OCI-LY1 (cell line): ENCODE measurements at regions not wholly inside any gene's neighbourhood (a gene's known extent, or its start where the extent isn't known, plus 50 kb on each side); places are given as distances from the start of the nearest gene placed in this dataset.

Source experiments
- EZH2 ChIP-seq: fragments of 200-600 bp; sonication (generic), shearing (Covaris generic); IDR thresholded peaks from 2 replicates; pipeline ENCODE4 v1.8.0; 2017; ENCODE audit warnings: borderline replicate concordance, mixed run types, mild to moderate bottlenecking, antibody characterized with exemption, low read length, moderate library complexity, mixed read lengths
- TF ChIP-seq, protein P1 (sequence below): fragments of 200-600 bp; sonication (generic), shearing (Covaris generic); IDR thresholded peaks from 2 replicates; pipeline ENCODE4 v1.5.1; 2017; ENCODE audit warnings: mild to moderate bottlenecking, antibody characterized with exemption, low read length, moderate library complexity, mixed read lengths

DNA sequence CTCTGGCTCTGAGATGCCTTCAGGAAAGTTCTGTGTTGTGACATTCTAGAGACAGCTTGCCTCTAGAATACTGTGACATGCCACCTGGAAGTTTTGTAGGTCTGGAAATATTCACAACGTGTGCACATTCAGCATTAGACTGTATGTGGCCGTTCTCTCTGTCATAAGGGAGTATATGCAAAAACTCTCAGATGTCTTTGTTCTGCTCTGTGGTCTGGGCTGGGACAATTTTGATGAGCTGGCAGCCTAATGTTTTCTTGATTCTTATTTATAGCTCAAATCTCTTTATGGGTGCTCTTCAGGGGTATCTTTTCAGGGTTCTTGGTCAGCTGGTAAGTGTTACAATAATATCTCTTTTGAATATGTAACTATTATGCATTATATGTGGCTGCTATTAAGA, 355.1 kb downstream of the PAX1 start:
- TF ChIP-seq, protein P1, sequence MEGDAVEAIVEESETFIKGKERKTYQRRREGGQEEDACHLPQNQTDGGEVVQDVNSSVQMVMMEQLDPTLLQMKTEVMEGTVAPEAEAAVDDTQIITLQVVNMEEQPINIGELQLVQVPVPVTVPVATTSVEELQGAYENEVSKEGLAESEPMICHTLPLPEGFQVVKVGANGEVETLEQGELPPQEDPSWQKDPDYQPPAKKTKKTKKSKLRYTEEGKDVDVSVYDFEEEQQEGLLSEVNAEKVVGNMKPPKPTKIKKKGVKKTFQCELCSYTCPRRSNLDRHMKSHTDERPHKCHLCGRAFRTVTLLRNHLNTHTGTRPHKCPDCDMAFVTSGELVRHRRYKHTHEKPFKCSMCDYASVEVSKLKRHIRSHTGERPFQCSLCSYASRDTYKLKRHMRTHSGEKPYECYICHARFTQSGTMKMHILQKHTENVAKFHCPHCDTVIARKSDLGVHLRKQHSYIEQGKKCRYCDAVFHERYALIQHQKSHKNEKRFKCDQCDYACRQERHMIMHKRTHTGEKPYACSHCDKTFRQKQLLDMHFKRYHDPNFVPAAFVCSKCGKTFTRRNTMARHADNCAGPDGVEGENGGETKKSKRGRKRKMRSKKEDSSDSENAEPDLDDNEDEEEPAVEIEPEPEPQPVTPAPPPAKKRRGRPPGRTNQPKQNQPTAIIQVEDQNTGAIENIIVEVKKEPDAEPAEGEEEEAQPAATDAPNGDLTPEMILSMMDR: no peak
- TF ChIP-seq EZH2: no peak
